ENCODE measurements at regions not wholly inside any gene's neighbourhood (a gene's known extent, or its start where the extent isn't known, plus 50 kb on each side); places are given as distances from the start of the nearest gene placed in this dataset.
"Not testable (repeated sequence)": the region's sequence is repeated elsewhere in the genome, so short reads cannot be mapped to it uniquely, and the experiment has no call there.

GRCh38 chr11:100600941-100601340, 86.1 kb upstream of the ARHGAP42 start:
- ChIA-PET CTCF (no interaction called here), POLR2A (no interaction called here)
- Histone ChIP-seq H3K9me3 (no peaks in the 10 kb centered on the region), H3K4me3 (ENCODE audit: low read depth, low read length) (no peak overlapping the region), H3K4me1 (no peaks in the 10 kb centered on the region), H3K27me3 (replicated peaks; ENCODE audit: control insufficient read depth, insufficient read depth, low read length) (no peaks in the 10 kb centered on the region; the same call in 1 of the 2 replicates), H3K36me3 (ENCODE audit: control insufficient read depth, insufficient read depth, low read length) (no peaks in the 10 kb centered on the region)
- DNase-seq, result no peak
- no peak for TF ChIP-seq CTCF (IDR thresholded peaks at IDR 0.05; ENCODE audit: insufficient read depth in 1 of 2, low read depth in 1 of 2, low read length in 1 of 2, severe bottlenecking in 1 of 2, unreplicated experiment in 1 of 2)
- Mint-ChIP-seq H3K4me3 (ENCODE audit: unreplicated experiment) (no peak overlapping the region), H3K9me3 (ENCODE audit: unreplicated experiment) (no peaks in the 10 kb centered on the region), H3K27me3 (ENCODE audit: insufficient read depth, unreplicated experiment) (peaks cover 14% of the 10 kb centered on the region), H3K27ac (ENCODE audit: unreplicated experiment) (no peak overlapping the region), H3K36me3 (ENCODE audit: insufficient read depth, unreplicated experiment) (no peaks in the 10 kb centered on the region), H3K4me1 (ENCODE audit: low read depth, unreplicated experiment) (no peaks in the 10 kb centered on the region)
- BruUV-seq (replicated peaks), result no TSS peak
- intact Hi-C loops (cut with micrococcal nuclease; ENCODE audit: unreplicated experiment), result no loop called here

- Mint-ChIP-seq H3K27me3 (ENCODE audit: insufficient read depth, unreplicated experiment) (peaks cover 12% of the 10 kb centered on the region), H3K4me3 (ENCODE audit: unreplicated experiment) (no peak overlapping the region), H3K36me3 (ENCODE audit: insufficient read depth, unreplicated experiment) (no peaks in the 10 kb centered on the region), H3K4me1 (ENCODE audit: low read depth, unreplicated experiment) (no peaks in the 10 kb centered on the region), H3K9me3 (ENCODE audit: unreplicated experiment) (no peaks in the 10 kb centered on the region), H3K27ac (ENCODE audit: unreplicated experiment) (no peak overlapping the region)
- intact Hi-C loops (cut with micrococcal nuclease; ENCODE audit: unreplicated experiment), result no loop called here
- no peak for DNase-seq
- no peak overlapping the region for H3K4me3 ChIP-seq (ENCODE audit: low read depth, low read length)
- H3K4me1 ChIP-seq, result no peaks in the 10 kb centered on the region
- H3K27me3 ChIP-seq (replicated peaks; ENCODE audit: control insufficient read depth, insufficient read depth, low read length), result no peaks in the 10 kb centered on the region; the same call in 1 of the 2 replicates
- BruUV-seq (replicated peaks), result no TSS peak
- no peaks in the 10 kb centered on the region for H3K9me3 ChIP-seq
- TF ChIP-seq CTCF (IDR thresholded peaks at IDR 0.05; ENCODE audit: insufficient read depth in 1 of 2, low read depth in 1 of 2, low read length in 1 of 2, severe bottlenecking in 1 of 2, unreplicated experiment in 1 of 2), result no peak
- H3K36me3 ChIP-seq (ENCODE audit: control insufficient read depth, insufficient read depth, low read length), result no peaks in the 10 kb centered on the region
- ChIA-PET POLR2A (no interaction called here), CTCF (no interaction called here)
Observed at GRCh38 chr11:100602716-100603115, 84.4 kb upstream of the ARHGAP42 start.

GRCh38 chr11:100607761-100608160, 79.3 kb upstream of the ARHGAP42 start:
- POLR2A ChIA-PET; H3K9me3 ChIP-seq; intact Hi-C loops (cut with micrococcal nuclease; ENCODE audit: unreplicated experiment); H3K27ac Mint-ChIP-seq (ENCODE audit: unreplicated experiment); H3K36me3 Mint-ChIP-seq (ENCODE audit: insufficient read depth, unreplicated experiment); H3K4me3 ChIP-seq (ENCODE audit: low read depth, low read length); H3K4me1 ChIP-seq; CTCF ChIA-PET; H3K4me3 Mint-ChIP-seq (ENCODE audit: unreplicated experiment); H3K4me1 Mint-ChIP-seq (ENCODE audit: low read depth, unreplicated experiment); DNase-seq; H3K9me3 Mint-ChIP-seq (ENCODE audit: unreplicated experiment); BruUV-seq (replicated peaks); H3K36me3 ChIP-seq (ENCODE audit: control insufficient read depth, insufficient read depth, low read length); H3K27me3 ChIP-seq (replicated peaks; ENCODE audit: control insufficient read depth, insufficient read depth, low read length): not testable (repeated sequence)
- H3K27me3 Mint-ChIP-seq (ENCODE audit: insufficient read depth, unreplicated experiment), result peaks cover 18% of the 10 kb centered on the region

GRCh38 chr11:100612766-100613165, 74.3 kb upstream of the ARHGAP42 start:
- DNase-seq, result no peak
- no peaks in the 10 kb centered on the region for H3K4me1 Mint-ChIP-seq (ENCODE audit: low read depth, unreplicated experiment)
- ChIA-PET CTCF (no interaction called here), POLR2A (no interaction called here)
- Histone ChIP-seq H3K9me3 (no peaks in the 10 kb centered on the region; the same call in 1 of the 2 replicates), H3K27me3 (replicated peaks; ENCODE audit: control insufficient read depth, insufficient read depth, low read length) (no peaks in the 10 kb centered on the region), H3K4me1 (no peaks in the 10 kb centered on the region), H3K4me3 (ENCODE audit: low read depth, low read length) (no peak overlapping the region), H3K36me3 (ENCODE audit: control insufficient read depth, insufficient read depth, low read length) (no peaks in the 10 kb centered on the region)
- no peak for TF ChIP-seq CTCF (IDR thresholded peaks at IDR 0.05; ENCODE audit: insufficient read depth in 1 of 2, low read depth in 1 of 2, low read length in 1 of 2, severe bottlenecking in 1 of 2, unreplicated experiment in 1 of 2)
- no peaks in the 10 kb centered on the region for H3K9me3 Mint-ChIP-seq (ENCODE audit: unreplicated experiment)
- peaks cover 16% of the 10 kb centered on the region for H3K27me3 Mint-ChIP-seq (ENCODE audit: insufficient read depth, unreplicated experiment)
- no peaks in the 10 kb centered on the region for H3K36me3 Mint-ChIP-seq (ENCODE audit: insufficient read depth, unreplicated experiment)
- H3K27ac Mint-ChIP-seq (ENCODE audit: unreplicated experiment), result no peak overlapping the region
- H3K4me3 Mint-ChIP-seq (ENCODE audit: unreplicated experiment), result no peak overlapping the region
- no TSS peak for BruUV-seq (replicated peaks)
- intact Hi-C loops (cut with micrococcal nuclease; ENCODE audit: unreplicated experiment), result no loop called here
